Activated CD8-positive, alpha-beta memory T cell treated with anti-CD3 and anti-CD28 coated beads for 1 hour (primary cell): ENCODE measurements at regions not wholly inside any gene's neighbourhood (a gene's known extent, or its start where the extent isn't known, plus 50 kb on each side); places are given as distances from the start of the nearest gene placed in this dataset.
"Not testable (repeated sequence)": the region's sequence is repeated elsewhere in the genome, so short reads cannot be mapped to it uniquely, and the experiment has no call there.

ENCODE experiments used
- DNase-seq, 2 donors: peaks; one replicate each; pipeline ENCODE4 v3.0.0-alpha.2; 2020; ENCODE audit warnings: low read depth in 1 of 2; ENCODE audit errors: extremely low read depth in 1 of 2

DNA sequence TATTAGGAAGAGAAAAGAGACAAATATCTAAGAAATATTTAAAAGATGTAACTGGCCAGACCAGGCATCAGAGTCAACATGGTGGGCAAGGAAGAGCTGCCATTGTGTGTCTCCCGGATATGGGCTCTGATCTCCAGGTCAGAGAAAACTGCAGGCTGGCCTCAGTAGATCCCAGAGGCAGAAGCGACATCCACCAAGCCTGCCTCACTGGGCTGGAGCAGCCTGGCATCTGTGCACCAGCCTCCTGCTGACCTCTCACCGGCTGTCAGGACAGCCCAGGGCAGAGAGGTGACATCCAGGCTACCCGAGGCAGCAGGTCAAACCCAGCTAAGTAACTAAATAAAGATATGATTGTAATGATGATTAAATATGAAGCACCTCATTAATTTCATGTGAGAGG is 162.8 kb upstream of the TNRC6C start:
- DNase-seq = no peak

DNA sequence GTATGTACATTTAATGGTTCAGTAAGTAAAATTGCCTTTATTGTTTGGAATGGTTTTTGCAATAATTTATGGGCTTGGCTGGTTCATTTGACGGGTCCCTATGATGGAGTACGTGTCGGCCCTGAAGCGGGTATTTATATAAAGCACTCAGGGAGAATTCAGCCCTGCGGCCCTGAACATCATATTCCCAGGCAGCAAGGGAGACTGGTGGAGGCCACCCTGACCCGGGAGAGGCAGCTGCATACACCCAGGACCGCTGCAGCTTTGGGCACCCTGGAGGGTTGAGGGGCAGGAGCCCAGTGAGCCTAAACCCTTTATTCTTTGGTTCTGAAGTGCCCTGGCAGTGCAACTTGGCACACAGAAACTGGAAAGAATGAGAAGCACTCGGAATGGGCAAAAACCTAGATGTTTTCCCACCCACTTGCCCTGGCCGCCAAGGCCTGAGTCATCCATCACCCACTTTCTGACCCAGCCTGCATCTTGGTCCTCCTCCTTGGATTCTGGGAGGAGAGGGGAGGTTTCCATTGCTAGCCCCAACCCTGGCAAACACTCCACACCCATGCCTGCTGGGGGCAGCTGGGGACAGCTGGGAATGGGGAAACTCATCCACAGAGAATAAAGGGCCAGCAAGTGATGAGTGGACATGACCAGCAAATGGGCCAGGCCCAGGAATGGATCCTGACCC is 162.2 kb upstream of the TNRC6C start:
- no peak for DNase-seq

DNA sequence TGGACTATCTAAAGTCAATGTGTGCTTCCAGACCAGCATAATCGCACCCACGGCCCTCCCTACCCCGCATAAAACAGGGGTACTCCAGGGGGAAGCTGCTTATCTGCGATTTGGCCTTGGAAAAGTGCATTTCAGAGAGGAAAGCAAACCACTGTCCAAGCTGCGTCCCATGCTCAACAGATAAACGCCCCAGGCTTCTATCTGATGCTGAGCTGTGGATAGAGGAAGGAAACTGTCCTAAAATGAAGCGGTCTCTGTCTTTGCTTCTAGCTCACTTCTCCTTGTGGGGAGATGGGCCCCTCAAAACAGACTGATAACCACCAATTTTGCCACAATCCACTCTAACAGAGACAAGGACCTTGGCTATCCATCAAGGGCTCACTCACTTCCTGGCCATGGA is 160.5 kb upstream of the TNRC6C start:
- no peak for DNase-seq

DNA sequence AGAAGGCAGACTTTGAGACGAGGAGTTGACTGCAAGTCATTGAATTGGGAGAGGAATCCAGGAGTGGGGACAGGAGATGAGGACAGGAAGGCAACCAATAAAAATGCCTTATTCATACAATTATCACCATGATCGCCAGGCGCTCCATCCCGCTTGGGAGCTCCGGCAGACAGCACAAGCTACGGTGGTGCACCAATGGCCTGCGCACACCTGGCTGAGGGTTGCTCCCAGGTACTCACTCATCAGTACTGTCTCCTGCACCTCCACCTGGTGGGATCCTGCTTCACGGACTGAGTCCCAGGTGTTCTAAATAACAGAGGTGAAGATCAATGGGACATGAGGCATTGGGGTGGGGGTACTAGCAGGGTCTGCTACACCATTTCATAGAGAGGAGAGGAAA is 160.0 kb upstream of the TNRC6C start:
- no peak for DNase-seq

DNA sequence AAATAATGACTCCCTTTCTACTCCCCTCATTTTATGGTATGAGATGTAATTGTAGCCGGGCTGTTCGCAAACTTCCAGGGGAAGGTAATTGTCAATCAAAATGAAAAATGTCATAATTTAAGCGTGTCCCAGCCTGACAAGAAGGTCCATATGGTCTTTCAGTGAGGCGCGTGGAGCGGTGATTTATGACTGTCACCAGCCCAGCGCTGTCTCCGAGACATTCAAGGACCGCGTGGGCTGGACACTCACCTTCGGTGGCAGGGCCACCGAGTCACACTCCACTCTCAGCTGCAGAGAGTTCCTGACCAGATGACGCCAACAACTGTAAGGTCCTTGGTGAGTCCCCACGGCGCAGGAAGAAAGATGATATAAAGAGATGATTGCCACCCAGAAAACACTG is 157.7 kb upstream of the TNRC6C start:
- no peak for DNase-seq

DNA sequence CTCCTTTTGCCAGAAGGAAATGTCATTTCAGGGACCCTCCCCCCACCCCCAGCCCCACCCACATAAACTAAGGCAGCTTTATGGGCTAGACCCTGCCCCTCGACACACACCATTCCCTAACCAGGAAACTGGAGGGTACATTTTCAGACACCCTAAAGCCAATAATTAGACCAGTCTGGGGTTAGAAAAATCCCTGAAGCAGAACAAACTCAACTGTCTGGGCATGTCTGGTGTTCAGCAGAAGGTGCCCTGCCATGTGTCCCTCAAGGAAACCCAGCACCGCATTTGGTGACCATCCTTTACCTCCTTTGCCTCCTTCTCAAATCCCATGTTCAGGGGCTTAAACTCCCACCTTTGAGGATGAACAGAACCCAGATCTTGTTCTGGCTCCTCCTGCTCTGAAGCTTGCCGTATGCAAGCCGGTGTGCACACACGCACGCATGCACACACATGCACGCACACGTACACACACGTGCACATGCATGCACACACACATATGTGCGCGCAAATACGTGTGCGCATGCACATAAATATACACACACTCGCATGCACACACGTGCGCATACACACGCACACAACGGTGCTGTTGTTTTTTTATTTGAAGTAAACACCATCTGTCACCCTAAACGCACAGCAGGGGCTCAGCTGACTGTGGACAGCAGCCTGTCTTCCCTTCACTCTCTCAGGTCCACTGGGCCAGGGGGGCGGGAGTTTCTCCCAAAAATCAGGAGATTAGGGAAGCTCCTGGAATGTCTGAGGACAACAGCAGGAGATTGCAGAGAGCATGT is 156.8 kb upstream of the TNRC6C start:
- DNase-seq = no peak

- DNase-seq = no peak
Observed at GRCh38 chr17:77802333-77802615, 156.2 kb upstream of the TNRC6C start.

DNA sequence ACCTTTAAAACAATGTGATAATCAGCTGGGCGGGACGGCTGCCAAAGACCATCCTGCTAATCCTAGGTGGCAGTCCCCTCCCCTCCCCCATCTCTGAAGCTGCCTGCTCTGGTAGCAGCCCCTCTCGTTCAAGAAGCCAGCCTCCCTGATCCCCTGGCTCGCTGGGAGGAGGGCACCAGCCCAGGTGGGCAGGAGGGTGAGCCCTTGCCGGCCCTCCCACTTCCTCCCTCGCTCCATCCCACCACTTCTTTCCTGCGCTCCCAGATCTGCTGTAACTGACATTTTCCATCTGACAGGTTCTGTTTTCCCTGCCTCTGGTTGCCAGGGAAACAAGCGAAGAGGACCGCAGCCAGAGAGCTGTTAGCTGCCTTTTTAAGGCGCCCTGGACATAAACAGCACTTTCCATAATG is 155.7 kb upstream of the TNRC6C start:
- no peak for DNase-seq

DNA sequence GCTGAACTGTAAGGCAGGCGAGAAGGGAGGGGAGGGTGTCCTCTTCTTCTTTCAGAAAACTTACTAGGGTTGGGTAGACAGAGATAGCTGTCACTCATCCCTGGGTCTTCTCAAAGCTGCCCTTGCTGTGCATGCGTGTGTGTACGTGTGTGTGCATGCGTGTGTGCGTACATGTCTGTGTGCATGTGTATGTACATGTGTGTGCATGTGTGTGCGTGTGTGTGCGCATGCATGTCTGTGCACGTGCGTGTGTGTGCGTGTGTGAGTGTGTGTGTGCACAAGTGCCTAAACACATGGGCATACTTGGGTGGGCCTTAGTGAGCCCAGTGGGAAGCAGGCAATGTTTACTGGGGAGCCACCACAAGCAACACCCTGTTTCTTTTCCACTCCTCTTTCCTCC is 154.8 kb upstream of the TNRC6C start:
- no peak for DNase-seq

GRCh38 chr17:77804796-77805426 is 153.6 kb upstream of the TNRC6C start:
- DNase-seq = no peak

GRCh38 chr17:77805970-77806369 is 152.5 kb upstream of the TNRC6C start:
- not testable (repeated sequence) for DNase-seq

DNA sequence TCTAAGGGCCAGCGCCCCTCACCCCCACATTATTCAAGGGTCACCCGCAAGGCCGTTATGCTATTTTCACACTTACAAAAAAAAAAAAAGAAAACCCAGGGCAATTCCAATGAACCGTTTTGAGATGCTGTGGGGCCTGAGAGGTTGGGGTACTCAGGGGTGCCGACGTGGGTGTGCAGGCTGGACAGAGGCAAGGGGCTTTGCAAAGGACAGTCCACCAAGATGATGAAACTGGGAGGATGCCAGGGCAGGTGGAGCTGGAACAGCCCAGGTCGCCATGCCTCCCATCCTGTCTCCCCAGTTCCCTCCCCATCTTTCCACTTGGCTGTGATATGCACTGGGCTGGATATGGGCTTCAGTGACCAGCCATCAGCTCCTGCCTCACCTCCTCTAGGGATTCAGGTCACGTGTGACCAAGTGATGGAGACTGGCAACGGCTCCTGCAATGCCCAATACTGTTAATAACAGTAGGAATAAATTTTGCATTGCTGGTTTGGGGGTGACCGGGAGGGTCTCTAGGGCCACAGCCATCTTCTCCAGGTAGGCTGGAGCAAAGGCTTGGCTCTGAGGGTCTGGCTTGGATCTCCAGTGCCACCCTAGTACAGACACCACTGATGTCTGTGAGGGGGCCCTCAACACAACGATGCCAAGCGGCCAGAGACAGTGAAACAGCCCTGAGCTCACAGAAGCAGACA is 151.3 kb upstream of the TNRC6C start:
- DNase-seq = no peak

DNA sequence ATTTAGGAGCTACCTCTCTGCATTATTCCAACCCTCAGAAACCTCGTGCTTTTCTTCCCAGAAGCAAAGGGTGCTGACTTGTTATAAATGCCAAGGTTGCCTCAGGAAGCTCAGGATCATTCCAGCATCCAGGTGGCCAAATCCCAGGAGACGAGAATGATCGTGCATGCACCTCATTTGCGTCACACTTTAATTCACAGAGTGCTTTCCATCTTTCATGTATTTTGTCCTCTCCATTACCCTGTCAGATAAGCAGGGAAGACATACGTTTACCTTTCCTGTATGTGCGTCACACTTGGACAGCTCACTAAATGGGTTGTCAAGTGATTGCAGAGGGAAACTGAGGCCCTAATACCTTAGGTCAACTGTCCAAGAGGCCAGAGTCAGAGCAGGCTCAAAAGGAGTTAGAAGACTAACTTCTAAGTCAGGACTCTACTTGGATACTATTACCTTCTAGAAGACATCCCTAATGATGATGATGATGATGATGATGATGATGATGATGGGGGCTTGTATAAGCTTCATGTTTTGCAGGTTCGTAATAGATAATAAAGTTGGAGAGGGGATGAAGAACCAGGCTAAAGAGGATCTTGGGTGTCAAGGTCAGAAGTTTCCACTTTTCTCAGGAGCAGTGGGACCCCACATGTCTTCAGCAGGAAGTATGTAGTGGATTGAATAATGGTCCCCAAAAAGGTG is 150.6 kb upstream of the TNRC6C start:
- no peak for DNase-seq

DNA sequence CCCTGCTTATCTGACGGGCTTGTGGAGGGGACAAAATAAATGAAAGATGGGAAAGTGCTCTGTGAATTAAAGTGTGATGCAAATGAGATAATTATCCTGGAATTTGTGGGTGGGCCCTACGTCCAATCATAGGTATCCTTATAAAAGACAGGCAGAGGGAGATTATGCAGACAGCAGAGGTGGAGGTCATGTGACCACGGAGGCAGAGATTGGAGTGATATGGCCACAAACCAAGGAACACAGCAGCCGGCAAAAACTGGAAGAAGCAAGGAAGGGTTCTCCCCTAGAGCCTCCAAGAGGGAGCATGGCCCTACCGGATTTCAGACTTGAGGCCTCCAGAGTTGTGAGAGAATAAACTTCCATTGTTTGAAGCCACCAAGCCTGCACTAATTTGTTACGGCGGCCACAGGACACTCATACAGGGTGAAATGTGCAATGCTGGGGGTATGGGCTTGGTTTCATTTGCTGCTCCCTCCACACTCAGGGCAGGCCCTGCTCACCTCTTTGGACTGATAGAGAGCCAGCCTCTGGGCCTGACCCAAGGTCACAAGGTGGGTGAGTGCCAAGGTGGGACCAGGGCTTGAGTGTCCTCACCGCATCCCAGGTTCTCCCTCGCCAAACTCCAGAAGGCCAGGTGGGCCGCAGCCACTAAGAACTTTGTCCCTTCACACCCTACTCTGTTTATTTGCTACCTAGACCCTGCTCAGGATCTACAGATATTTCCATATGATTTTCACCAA is 149.6 kb upstream of the TNRC6C start:
- DNase-seq = no peak

GRCh38 chr17:77809814-77810213 is 148.7 kb upstream of the TNRC6C start:
- DNase-seq = no peak

- DNase-seq = no peak
Observed at GRCh38 chr17:77810536-77810935, 148.0 kb upstream of the TNRC6C start.

GRCh38 chr17:77811521-77811920 is 147.0 kb upstream of the TNRC6C start:
- DNase-seq = no peak

DNA sequence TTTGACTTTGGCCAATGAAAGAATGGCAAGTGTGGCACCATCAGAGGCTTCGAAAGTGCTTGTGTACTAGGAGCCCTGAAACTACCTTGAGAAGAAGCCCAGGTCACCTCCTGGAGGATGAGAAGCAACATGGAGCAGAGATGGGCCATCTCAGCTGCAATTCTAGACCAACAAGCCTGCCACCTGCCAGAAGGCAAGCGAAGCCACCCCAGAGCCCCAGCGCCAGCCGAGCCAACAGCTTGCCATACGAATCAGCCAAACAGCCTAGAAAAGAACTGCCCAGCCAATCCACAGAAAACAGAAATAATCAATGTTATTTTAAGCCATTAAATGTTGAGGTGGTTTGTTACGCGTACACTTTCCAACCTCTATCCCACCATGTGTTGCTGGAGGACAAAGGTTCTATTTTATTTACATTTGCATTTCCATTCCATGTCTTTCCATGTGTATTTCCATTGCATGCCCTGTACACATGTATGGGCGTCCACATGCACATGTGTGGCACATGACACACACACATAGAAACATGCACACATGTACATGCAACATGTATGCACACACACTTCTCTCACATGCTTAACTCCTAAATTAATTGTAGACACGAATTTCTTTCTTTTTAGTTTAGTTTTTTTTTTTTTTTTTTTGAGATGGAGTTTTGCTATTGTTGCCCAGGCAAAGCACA is 144.3 kb upstream of the TNRC6C start:
- no peak for DNase-seq

DNA sequence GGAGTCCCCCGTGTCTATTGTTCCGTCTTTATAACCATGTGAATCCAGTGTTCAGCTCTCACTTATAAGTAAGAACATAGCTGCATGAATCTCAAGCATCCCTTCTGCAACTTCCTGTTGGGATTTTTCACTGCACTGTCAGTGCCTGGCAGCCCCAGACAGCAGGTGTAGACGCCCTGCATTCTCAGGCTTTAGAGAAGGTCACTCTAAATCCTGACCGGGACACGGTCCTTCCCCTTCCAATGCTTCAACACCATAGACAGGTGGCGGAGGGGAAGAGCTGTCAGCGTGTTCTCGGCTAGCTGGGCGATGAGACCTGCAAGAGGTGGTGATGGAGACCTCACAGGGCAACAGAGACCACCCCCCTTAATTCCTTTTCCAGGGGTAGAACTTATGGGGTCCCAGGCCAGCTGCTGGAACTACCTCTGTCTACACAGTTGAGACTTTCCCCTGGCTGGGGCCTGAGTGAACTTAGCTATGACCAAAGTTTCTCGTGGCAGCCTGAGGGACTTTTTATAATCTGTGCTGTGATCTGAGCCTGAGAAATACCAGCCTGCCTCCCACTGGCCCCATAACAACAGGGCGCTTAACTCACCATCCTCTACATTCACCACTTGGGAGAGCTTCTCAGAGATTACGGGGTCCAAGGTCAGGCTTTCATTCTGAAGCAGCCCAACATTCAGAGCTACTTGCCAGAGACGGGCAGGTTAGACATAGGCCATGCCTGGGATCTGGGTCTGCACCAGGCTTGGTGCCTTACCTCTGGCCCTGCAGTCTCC is 143.2 kb upstream of the TNRC6C start:
- DNase-seq = no peak
